H1 (cell line): ENCODE measurements at regions not wholly inside any gene's neighbourhood (a gene's known extent, or its start where the extent isn't known, plus 50 kb on each side); places are given as distances from the start of the nearest gene placed in this dataset.

Experiments
- CTCF ChIA-PET: fragments of 300-600 bp; sonication (Branson Sonifier 250); formaldehyde crosslinking; loops from one replicate; lab custom pipeline; 2021; ENCODE audit not compliant: partially characterized antibody; lab: Charles Lee
- POLR2A ChIA-PET: fragments of 300-600 bp; sonication (Branson Sonifier 250); formaldehyde crosslinking; loops from one replicate; lab custom pipeline; 2021; ENCODE audit warnings: inconsistent platforms; ENCODE audit not compliant: partially characterized antibody; lab: Charles Lee
- DNase-seq, 2 experiments: peaks; one replicate each; pipeline versions ENCODE4 v3.0.0 to v3.0.0-alpha.2; 2010 to 2022; ENCODE audit warnings: low spot score in 2 of 2, low read depth in 1 of 2, mixed read lengths in 1 of 2
- FAIRE-seq: peaks from 2 replicates; lab custom pipeline; 2011; peaks lifted over from hg19 to GRCh38; lab: Jason Lieb, UNC
- H2AFZ ChIP-seq: 2 replicates; pipeline ENCODE4 v1.8.1; 2012; ENCODE audit warnings: low read length, inconsistent platforms
- H2AK5ac ChIP-seq: 2 replicates; pipeline ENCODE4 v1.6.1; 2013; ENCODE audit warnings: low read depth, low read length
- H2BK120ac ChIP-seq: replicated peaks from 2 replicates; pipeline ENCODE3; 2013; ENCODE audit warnings: low read depth, low read length, inconsistent platforms
- H2BK12ac ChIP-seq: 2 replicates; pipeline ENCODE4 v1.6.1; 2013; ENCODE audit warnings: low read depth, low read length
- H2BK15ac ChIP-seq: 2 replicates; pipeline ENCODE4 v1.6.1; 2013; ENCODE audit warnings: low read length
- H2BK20ac ChIP-seq: 2 replicates; pipeline ENCODE4 v1.6.1; 2013; ENCODE audit warnings: low read length
- H2BK5ac ChIP-seq: 2 replicates; pipeline ENCODE4 v1.6.1; 2013; ENCODE audit warnings: low read depth, low read length
- H3K14ac ChIP-seq: 2 replicates; pipeline ENCODE4 v1.6.1; 2013; ENCODE audit warnings: inconsistent platforms; ENCODE audit not compliant: insufficient read length
- H3K18ac ChIP-seq: 2 replicates; pipeline ENCODE4 v1.6.1; 2013; ENCODE audit warnings: low read length; ENCODE audit errors: extremely low read depth
- H3K23ac ChIP-seq: 2 replicates; pipeline ENCODE4 v1.6.1; 2013; ENCODE audit warnings: inconsistent platforms; ENCODE audit not compliant: insufficient read length
- H3K23me2 ChIP-seq: 2 replicates; pipeline ENCODE4 v1.6.1; 2013; ENCODE audit warnings: low read depth, low read length
- H3K27ac ChIP-seq: 2 replicates; pipeline ENCODE4 v1.6.1; 2011; ENCODE audit warnings: low read depth, low read length, inconsistent platforms
- H3K27me3 ChIP-seq, 4 experiments: replicated peaks in 1 of 4; 1 replicate in 1 of 4; 2 replicates in 3 of 4; pipeline versions ENCODE4 v1.6.1 to v1.8.1; 2011 to 2013; ENCODE audit warnings: low read length in 3 of 4, mild to moderate bottlenecking in 3 of 4, inconsistent platforms in 2 of 4, mixed read lengths in 2 of 4, moderate library complexity in 1 of 4; ENCODE audit not compliant: control insufficient read depth in 3 of 4, insufficient read depth in 3 of 4; ENCODE audit errors: extremely low read depth in 1 of 4
- H3K36me3 ChIP-seq, 4 experiments: 2 replicates each; pipeline versions ENCODE4 v1.6.1 to v1.8.1; 2011 to 2013; ENCODE audit warnings: mild to moderate bottlenecking in 4 of 4, low read length in 3 of 4, moderate library complexity in 2 of 4, control low read depth in 1 of 4, inconsistent platforms in 1 of 4; ENCODE audit not compliant: insufficient read depth in 4 of 4, control insufficient read depth in 2 of 4
- H3K4ac ChIP-seq: replicated peaks from 2 replicates; pipeline ENCODE3; 2013; ENCODE audit warnings: low read length, low read depth, mixed read lengths, inconsistent platforms; ENCODE audit not compliant: insufficient read length
- H3K4me1 ChIP-seq, 4 experiments: replicated peaks in 1 of 4; 1 replicate in 1 of 4; 2 replicates in 3 of 4; pipeline versions ENCODE4 v1.6.1 to v1.8.1; 2011 to 2013; ENCODE audit warnings: low read length in 3 of 4, inconsistent platforms in 2 of 4, mixed read lengths in 1 of 4; ENCODE audit not compliant: insufficient read depth in 4 of 4, control insufficient read depth in 3 of 4
- H3K4me2 ChIP-seq, 2 experiments: 2 replicates each; pipeline versions ENCODE4 v1.6.1 to v1.8.1; 2011 to 2013; ENCODE audit warnings: low read depth in 2 of 2, low read length in 2 of 2, control low read depth in 1 of 2, inconsistent platforms in 1 of 2, mild to moderate bottlenecking in 1 of 2; ENCODE audit not compliant: insufficient read depth in 1 of 2
- H3K4me3 ChIP-seq, 4 experiments: fragments of 200-600, 300-600 bp in 1 of 4; sonication (generic), shearing (Covaris generic), sonication (Bioruptor Twin) in 1 of 4; 2 replicates each; pipeline versions ENCODE4 v1.5.1 to v1.8.1; 2011 to 2016; ENCODE audit warnings: low read length in 4 of 4, low read depth in 3 of 4, control low read depth in 2 of 4, inconsistent platforms in 2 of 4, mild to moderate bottlenecking in 2 of 4, mixed read lengths in 1 of 4, moderate library complexity in 1 of 4; ENCODE audit not compliant: insufficient read depth in 2 of 4; ENCODE audit errors: extremely low read depth in 1 of 4
- H3K56ac ChIP-seq: replicated peaks from 2 replicates; pipeline ENCODE3; 2013; ENCODE audit warnings: low read depth, mild to moderate bottlenecking, mixed read lengths, low read length, inconsistent platforms; ENCODE audit not compliant: insufficient read length
- H3K79me1 ChIP-seq: 2 replicates; pipeline ENCODE4 v1.6.1; 2013; ENCODE audit warnings: low read depth, low read length, control low read depth
- H3K79me2 ChIP-seq, 2 experiments: 2 replicates each; pipeline versions ENCODE4 v1.6.1 to v1.8.1; 2012 to 2013; ENCODE audit warnings: low read length in 2 of 2, mild to moderate bottlenecking in 2 of 2, inconsistent platforms in 1 of 2; ENCODE audit not compliant: insufficient read depth in 2 of 2, control insufficient read depth in 1 of 2
- H3K9ac ChIP-seq, 4 experiments: replicated peaks in 1 of 4; 1 replicate in 1 of 4; 2 replicates in 3 of 4; pipeline versions ENCODE4 v1.6.1 to v1.8.1; 2011 to 2013; ENCODE audit warnings: low read depth in 3 of 4, low read length in 3 of 4, control low read depth in 2 of 4, mild to moderate bottlenecking in 2 of 4, moderate library complexity in 2 of 4, inconsistent platforms in 1 of 4; ENCODE audit errors: extremely low read depth in 1 of 4
- H3K9me3 ChIP-seq, 2 experiments: 2 replicates each; pipeline versions ENCODE4 v1.6.1 to v1.8.1; 2012 to 2013; ENCODE audit warnings: mild to moderate bottlenecking in 2 of 2, moderate library complexity in 2 of 2, control low read depth in 1 of 2, inconsistent platforms in 1 of 2, low read depth in 1 of 2, low read length in 1 of 2, mixed read lengths in 1 of 2; ENCODE audit not compliant: insufficient read depth in 2 of 2
- H4K20me1 ChIP-seq, 2 experiments: replicated peaks in 1 of 2; 2 replicates each; pipeline versions ENCODE3 to v1.8.1; 2011 to 2013; ENCODE audit warnings: inconsistent platforms in 2 of 2, low read length in 2 of 2, mild to moderate bottlenecking in 1 of 2; ENCODE audit not compliant: insufficient read depth in 2 of 2, control insufficient read depth in 1 of 2
- H4K5ac ChIP-seq: 2 replicates; pipeline ENCODE4 v1.6.1; 2013; ENCODE audit warnings: low read length, low read depth, mixed read lengths, inconsistent platforms; ENCODE audit not compliant: insufficient read length
- H4K8ac ChIP-seq: 2 replicates; pipeline ENCODE4 v1.8.0; 2013; ENCODE audit warnings: mild to moderate bottlenecking, moderate library complexity, low read length, inconsistent platforms; ENCODE audit not compliant: insufficient read depth; ENCODE audit errors: extremely low read depth
- H4K91ac ChIP-seq: replicated peaks from 2 replicates; pipeline ENCODE3; 2013; ENCODE audit warnings: low read length, mixed read lengths, inconsistent platforms; ENCODE audit not compliant: insufficient read length
- ATF3 ChIP-seq: IDR thresholded peaks from 2 replicates; pipeline ENCODE4 v1.6.1; 2011; ENCODE audit warnings: low read depth, mild to moderate bottlenecking, low read length; ENCODE audit not compliant: insufficient read depth
- EGR1 ChIP-seq: IDR thresholded peaks from 2 replicates; pipeline ENCODE4 v1.6.1; 2011; ENCODE audit warnings: low read depth, low read length, borderline replicate concordance
- RBBP5 ChIP-seq: IDR thresholded peaks from 2 replicates; pipeline ENCODE4 v1.7.1; 2012; ENCODE audit warnings: low read depth, mild to moderate bottlenecking, inconsistent platforms, low read length, moderate library complexity, borderline replicate concordance
- RXRA ChIP-seq: IDR thresholded peaks from 2 replicates; pipeline ENCODE4 v1.6.1; 2011; ENCODE audit warnings: low read depth, mild to moderate bottlenecking, low read length, moderate library complexity; ENCODE audit not compliant: insufficient read depth
- SIN3A ChIP-seq, 2 experiments: IDR thresholded peaks in 1 of 2; conservative IDR thresholded peaks in 1 of 2; 2 replicates each; pipeline ENCODE4 v1.6.1; 2011 to 2012; ENCODE audit warnings: low read length in 2 of 2, improper control_type of control experiment in 1 of 2, low read depth in 1 of 2, mild to moderate bottlenecking in 1 of 2
- SIX5 ChIP-seq: IDR thresholded peaks from 2 replicates; pipeline ENCODE4 v1.6.1; 2011; ENCODE audit warnings: mild to moderate bottlenecking, low read depth, low read length
- SRF ChIP-seq: IDR thresholded peaks from 2 replicates; pipeline ENCODE4 v1.6.1; 2011; ENCODE audit warnings: mild to moderate bottlenecking, low read depth, low read length, moderate library complexity
- WGBS, 2 experiments: shearing (Covaris generic) in 1 of 2; methylation state at CpG; one replicate each; pipeline versions ENCODE4 v1.1.6 to v1.1.7; 2013 to 2015; ENCODE audit warnings: low lambda C conversion rate in 2 of 2, mixed read lengths in 2 of 2, inconsistent platforms in 1 of 2, low coverage in 1 of 2, missing lambda C conversion rate in 1 of 2; ENCODE audit not compliant: insufficient replicate concordance in 2 of 2, insufficient coverage in 1 of 2, insufficient read length in 1 of 2; ENCODE audit errors: extremely low coverage in 1 of 2, missing lambda C conversion rate in 1 of 2; 5-methylcytosine and 5-hydroxymethylcytosine counted together

- DNase-seq = no peak
- Histone ChIP-seq H3K36me3 (no peaks in the 10 kb centered on the region), H3K79me2 (no peaks in the 10 kb centered on the region), H4K8ac (no peak overlapping the region), H3K27ac (no peak overlapping the region), H3K4ac (no peak overlapping the region), H2BK120ac (no peak overlapping the region), H3K9ac (no peak overlapping the region), H2BK15ac (no peak overlapping the region), H3K14ac (no peak overlapping the region), H3K56ac (no peak overlapping the region), H4K5ac (no peak overlapping the region), H3K23me2 (no peaks in the 10 kb centered on the region), H3K4me3 (no peak overlapping the region), H2BK20ac (no peak overlapping the region), H4K20me1 (no peaks in the 10 kb centered on the region), H3K79me1 (no peaks in the 10 kb centered on the region), H3K9me3 (peaks cover 0 to 3% of the 10 kb centered on the region in 2 experiments; a peak in 1 of 4 replicates), H3K23ac (no peak overlapping the region), H3K4me2 (no peak overlapping the region), H3K4me1 (no peaks in the 10 kb centered on the region), H3K27me3 (no peaks in the 10 kb centered on the region), H2BK12ac (no peak overlapping the region), H4K91ac (no peak overlapping the region), H2BK5ac (no peak overlapping the region), H2AFZ (no peak overlapping the region), H2AK5ac (no peak overlapping the region), H3K18ac (no peak overlapping the region)
- 98% methylated on average over 3 of the region's 3 CpGs; no CpG with 5 or more reads in 1 of the 2 experiments for WGBS, 2 experiments
- TF ChIP-seq SIX5 = no peak
- no peak for TF ChIP-seq SIN3A (conservative IDR thresholded peaks at IDR 0.05 in 1 of 2, IDR thresholded peaks at IDR 0.05 in 1 of 2; ENCODE audit: low read depth in 1 of 2, low read length in 2 of 2)
- no peak for TF ChIP-seq RXRA
- no peak for TF ChIP-seq ATF3
- no peak for TF ChIP-seq RBBP5
- TF ChIP-seq EGR1 = no peak
- TF ChIP-seq SRF = no peak
- no peak for FAIRE-seq
- ChIA-PET POLR2A (no interaction called here), CTCF (no interaction called here)
Observed at GRCh38 chr11:97019305-97019704, 629.5 kb downstream of the JRKL start.
